ENCODE measurements at regions not wholly inside any gene's neighbourhood (a gene's known extent, or its start where the extent isn't known, plus 50 kb on each side); places are given as distances from the start of the nearest gene placed in this dataset.

DNA sequence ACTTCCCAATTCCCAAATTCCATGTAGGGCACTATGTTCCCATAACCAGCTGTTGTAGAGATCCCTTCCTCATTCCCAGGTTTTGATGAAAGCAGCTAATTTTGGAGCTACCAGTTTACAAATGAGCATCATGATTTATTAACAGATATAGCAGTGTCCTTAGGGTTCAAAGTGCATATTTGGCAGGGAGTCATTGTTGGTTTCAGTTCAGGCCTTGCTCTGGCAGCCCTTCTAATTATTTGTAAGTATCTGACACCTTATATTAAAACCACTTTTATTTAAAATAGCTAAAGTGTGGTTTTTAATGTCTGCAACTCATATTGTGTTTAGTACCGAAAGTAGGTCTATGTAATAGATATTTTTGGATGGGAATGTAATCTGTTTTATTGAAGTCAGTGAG lies 518.5 kb downstream of the TLL1 start:
- no peak for TF ChIP-seq POLR2A (IDR thresholded peaks at IDR 0.05)
- TF ChIP-seq, protein P1, sequence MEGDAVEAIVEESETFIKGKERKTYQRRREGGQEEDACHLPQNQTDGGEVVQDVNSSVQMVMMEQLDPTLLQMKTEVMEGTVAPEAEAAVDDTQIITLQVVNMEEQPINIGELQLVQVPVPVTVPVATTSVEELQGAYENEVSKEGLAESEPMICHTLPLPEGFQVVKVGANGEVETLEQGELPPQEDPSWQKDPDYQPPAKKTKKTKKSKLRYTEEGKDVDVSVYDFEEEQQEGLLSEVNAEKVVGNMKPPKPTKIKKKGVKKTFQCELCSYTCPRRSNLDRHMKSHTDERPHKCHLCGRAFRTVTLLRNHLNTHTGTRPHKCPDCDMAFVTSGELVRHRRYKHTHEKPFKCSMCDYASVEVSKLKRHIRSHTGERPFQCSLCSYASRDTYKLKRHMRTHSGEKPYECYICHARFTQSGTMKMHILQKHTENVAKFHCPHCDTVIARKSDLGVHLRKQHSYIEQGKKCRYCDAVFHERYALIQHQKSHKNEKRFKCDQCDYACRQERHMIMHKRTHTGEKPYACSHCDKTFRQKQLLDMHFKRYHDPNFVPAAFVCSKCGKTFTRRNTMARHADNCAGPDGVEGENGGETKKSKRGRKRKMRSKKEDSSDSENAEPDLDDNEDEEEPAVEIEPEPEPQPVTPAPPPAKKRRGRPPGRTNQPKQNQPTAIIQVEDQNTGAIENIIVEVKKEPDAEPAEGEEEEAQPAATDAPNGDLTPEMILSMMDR (IDR thresholded peaks at IDR 0.05), result no peak
- no peak overlapping the region for H3K4me3 ChIP-seq
- H3K9me3 ChIP-seq, result no peaks in the 10 kb centered on the region
- no peaks in the 10 kb centered on the region for H3K27me3 ChIP-seq
- H3K27ac ChIP-seq, result no peak overlapping the region
- no peak for DNase-seq
- intact Hi-C loops (cut with DNase I; ENCODE audit: low total_unique reads), result no loop called here
- WGBS, 2 donors, result 70 to 91% methylated on average over 1 of the region's 1 CpG
- no peaks in the 10 kb centered on the region for H3K36me3 ChIP-seq (ENCODE audit: low read depth, missing control alignments)
- H3K4me1 ChIP-seq, result no peaks in the 10 kb centered on the region

- Histone ChIP-seq H3K9me3 (no peaks in the 10 kb centered on the region), H3K4me1 (no peaks in the 10 kb centered on the region), H3K27me3 (no peaks in the 10 kb centered on the region), H3K36me3 (ENCODE audit: low read depth, missing control alignments) (no peaks in the 10 kb centered on the region), H3K27ac (no peak overlapping the region), H3K4me3 (no peak overlapping the region)
- no peak for TF ChIP-seq POLR2A (IDR thresholded peaks at IDR 0.05)
- TF ChIP-seq, protein P1 (IDR thresholded peaks at IDR 0.05), result no peak
- intact Hi-C loops (cut with DNase I; ENCODE audit: low total_unique reads), result no loop called here
- DNase-seq, result no peak
- WGBS, 2 donors, result 44 to 64% methylated on average over 1 of the region's 1 CpG
Observed at GRCh38 chr4:166399021-166399420, 526.0 kb downstream of the TLL1 start.

- DNase-seq, result no peak
- Histone ChIP-seq H3K4me3 (no peak overlapping the region), H3K27ac (no peak overlapping the region), H3K27me3 (no peaks in the 10 kb centered on the region), H3K9me3 (no peaks in the 10 kb centered on the region), H3K36me3 (ENCODE audit: low read depth, missing control alignments) (no peaks in the 10 kb centered on the region), H3K4me1 (no peaks in the 10 kb centered on the region)
- TF ChIP-seq POLR2A (IDR thresholded peaks at IDR 0.05), result no peak
- TF ChIP-seq, protein P1 (IDR thresholded peaks at IDR 0.05), result no peak
- intact Hi-C loops (cut with DNase I; ENCODE audit: low total_unique reads), result no loop called here
- 53 to 63% methylated on average over 5 of the region's 5 CpGs for WGBS, 2 donors
Observed at GRCh38 chr4:166400270-166400894, 527.3 kb downstream of the TLL1 start.

DNA sequence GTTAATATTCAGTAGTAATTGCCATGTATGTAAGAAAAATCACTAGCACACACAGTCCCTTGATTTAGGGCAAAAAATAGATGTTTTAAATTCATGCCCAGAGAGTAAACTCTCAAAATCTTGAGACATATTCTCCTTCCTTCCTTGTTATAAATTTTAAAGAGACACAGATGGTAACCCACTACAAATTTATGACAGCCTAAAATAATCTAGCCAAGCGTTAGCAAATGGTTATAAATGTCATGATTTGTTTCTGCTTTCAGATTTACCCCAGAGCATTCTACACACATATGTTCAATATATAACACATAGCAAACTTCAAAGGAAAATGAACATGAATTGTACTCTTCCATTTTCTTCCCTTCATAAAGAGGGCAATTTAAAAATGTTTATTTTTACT lies 540.3 kb downstream of the TLL1 start:
- 51 to 56% methylated on average over 1 of the region's 1 CpG for WGBS, 2 donors
- no peak for DNase-seq
- Histone ChIP-seq H3K36me3 (ENCODE audit: low read depth, missing control alignments) (no peaks in the 10 kb centered on the region), H3K27me3 (no peaks in the 10 kb centered on the region), H3K4me3 (no peak overlapping the region), H3K4me1 (no peaks in the 10 kb centered on the region), H3K9me3 (no peaks in the 10 kb centered on the region), H3K27ac (no peak overlapping the region)
- intact Hi-C loops (cut with DNase I; ENCODE audit: low total_unique reads), result no loop called here
- TF ChIP-seq, protein P1 (IDR thresholded peaks at IDR 0.05), result no peak
- TF ChIP-seq POLR2A (IDR thresholded peaks at IDR 0.05), result no peak

DNA sequence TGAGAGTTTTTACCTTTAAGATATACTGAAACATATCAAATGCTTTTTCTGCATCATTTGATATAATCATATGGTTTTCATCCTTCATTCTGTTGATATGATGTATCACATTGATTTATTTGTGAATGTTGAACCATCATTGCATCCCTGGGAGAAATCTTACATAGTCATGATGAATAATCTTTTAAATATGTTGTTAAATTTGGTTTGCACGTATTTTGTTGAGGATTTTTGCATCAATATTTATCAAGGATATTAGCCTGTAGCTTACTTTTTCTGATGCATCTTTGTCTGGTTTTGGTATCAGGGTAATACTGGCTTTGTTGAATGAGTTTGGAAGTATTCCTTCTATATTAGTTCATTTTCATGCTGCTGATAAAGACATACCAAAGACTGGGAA lies 541.4 kb downstream of the TLL1 start:
- H3K27ac ChIP-seq, result no peak overlapping the region
- no peaks in the 10 kb centered on the region for H3K4me1 ChIP-seq
- no peak for DNase-seq
- H3K36me3 ChIP-seq (ENCODE audit: low read depth, missing control alignments), result no peaks in the 10 kb centered on the region
- H3K4me3 ChIP-seq, result no peak overlapping the region
- TF ChIP-seq POLR2A (IDR thresholded peaks at IDR 0.05), result no peak
- TF ChIP-seq, protein P1 (IDR thresholded peaks at IDR 0.05), result no peak
- 79 to 81% methylated on average over 1 of the region's 1 CpG for WGBS, 2 donors
- intact Hi-C loops (cut with DNase I; ENCODE audit: low total_unique reads), result no loop called here
- H3K9me3 ChIP-seq, result no peaks in the 10 kb centered on the region
- no peaks in the 10 kb centered on the region for H3K27me3 ChIP-seq

All from testis (tissue), 2 donors.